Panc1 (cell line): ENCODE measurements at regions not wholly inside any gene's neighbourhood (a gene's known extent, or its start where the extent isn't known, plus 50 kb on each side); places are given as distances from the start of the nearest gene placed in this dataset.

Experiments used
- ATAC-seq: fragments of 200-7000 bp; cut with Tn5 transposase; 2 replicates; pipeline ENCODE4 v1.9.1; 2020; ENCODE audit warnings: mild to moderate bottlenecking, moderate library complexity
- BruUV-seq: library from RNA; stranded (reverse); fragments of 400-500 nt; replicated peaks from 2 replicates; lab custom pipeline; 2021; lab: Mats Ljungman, UMichigan
- CTCF ChIA-PET: fragments of 300-600 bp; sonication (Branson Sonifier 250); formaldehyde crosslinking; loops from one replicate; lab custom pipeline; 2022; ENCODE audit warnings: antibody characterized with exemption; lab: Charles Lee
- POLR2A ChIA-PET: fragments of 300-600 bp; sonication (Branson Sonifier 250); formaldehyde crosslinking; loops from one replicate; lab custom pipeline; 2022; ENCODE audit warnings: antibody characterized with exemption; lab: Charles Lee
- DNase-seq: peaks from one replicate; pipeline ENCODE4 v3.0.0-alpha.2; 2010; ENCODE audit warnings: low read depth, low spot score
- H3K27ac ChIP-seq: 2 replicates; pipeline ENCODE4 v1.5.1; 2011; ENCODE audit warnings: mild to moderate bottlenecking, low read length, inconsistent platforms
- H3K27me3 ChIP-seq: fragments of 200-500 bp; sonication (Bioruptor generic); 2 replicates; pipeline ENCODE4 v1.6.0; 2014; ENCODE audit warnings: low read length, inconsistent platforms; ENCODE audit not compliant: control insufficient read depth, insufficient read depth
- H3K36me3 ChIP-seq: fragments of 200-500 bp; sonication (Bioruptor generic); 2 replicates; pipeline ENCODE4 v1.5.1; 2014; ENCODE audit warnings: inconsistent platforms, mild to moderate bottlenecking, low read length, moderate library complexity; ENCODE audit not compliant: control insufficient read depth, insufficient read depth
- H3K4me1 ChIP-seq: 2 replicates; pipeline ENCODE4 v1.5.1; 2011; ENCODE audit warnings: inconsistent platforms, mild to moderate bottlenecking, low read length, moderate library complexity; ENCODE audit not compliant: control insufficient read depth, insufficient read depth
- H3K4me3 ChIP-seq, 2 experiments: 2 replicates each; pipeline ENCODE4 v1.5.1; 2011 to 2012; ENCODE audit warnings: low read depth in 2 of 2, low read length in 2 of 2, mild to moderate bottlenecking in 2 of 2, inconsistent platforms in 1 of 2, moderate library complexity in 1 of 2
- H3K9me3 ChIP-seq: fragments of 200-500 bp; sonication (Bioruptor generic); 2 replicates; pipeline ENCODE4 v1.5.1; 2014; ENCODE audit warnings: low read depth, mild to moderate bottlenecking, inconsistent platforms, low read length, moderate library complexity; ENCODE audit not compliant: control insufficient read depth, insufficient read depth
- POLR2AphosphoS5 ChIP-seq: IDR thresholded peaks from 2 replicates; pipeline ENCODE4 v1.6.1; 2012; ENCODE audit warnings: mild to moderate bottlenecking, low read depth, low read length, moderate library complexity
- SIN3A ChIP-seq: IDR thresholded peaks from 2 replicates; pipeline ENCODE4 v1.6.1; 2012; ENCODE audit warnings: low read depth, mild to moderate bottlenecking, low read length, moderate library complexity, borderline replicate concordance; ENCODE audit not compliant: insufficient read depth
- TCF7L2 ChIP-seq: IDR thresholded peaks from 2 replicates; pipeline ENCODE4 v1.6.1; 2011; ENCODE audit warnings: mild to moderate bottlenecking, low read depth, low read length, inconsistent platforms
- in situ Hi-C: cut with HindIII; loops from 2 replicates; pipeline ENCODE4 v1.10.0; 2016; ENCODE audit warnings: low sequenced_read_pairs, low pct_unique_long_range_greater_than_20kb
- intact Hi-C: fragments of 100-400 bp; cut with micrococcal nuclease; formaldehyde crosslinking; loops from one replicate; pipeline ENCODE4 v1.10.0; 2022; ENCODE audit not compliant: unreplicated experiment
- TF ChIP-seq, protein P1 (sequence below), 2 experiments: IDR thresholded peaks; 2 replicates each; pipeline ENCODE4 v1.6.1; 2011 to 2012; ENCODE audit warnings: low read depth in 2 of 2, control low read depth in 1 of 2, low read length in 1 of 2, mild to moderate bottlenecking in 1 of 2, moderate library complexity in 1 of 2; ENCODE audit not compliant: insufficient read depth in 1 of 2
- TF ChIP-seq, protein P2 (sequence below): fragments of 450-650 bp; IDR thresholded peaks from 2 replicates; pipeline ENCODE4 v1.5.1; 2017; ENCODE audit warnings: mild to moderate bottlenecking

GRCh38 chr13:59038824-59039223 lies 1124.9 kb downstream of the DIAPH3 start:
- ChIA-PET POLR2A (no interaction called here), CTCF (no interaction called here)
- Histone ChIP-seq H3K36me3 (no peaks in the 10 kb centered on the region), H3K9me3 (no peaks in the 10 kb centered on the region), H3K27ac (no peak overlapping the region), H3K4me1 (no peaks in the 10 kb centered on the region), H3K27me3 (no peaks in the 10 kb centered on the region), H3K4me3 (no peak overlapping the region)
- intact Hi-C loops (no loop called here), in situ Hi-C loops (no loop called here)
- BruUV-seq, result no TSS peak
- no peak for ATAC-seq
- TF ChIP-seq POLR2AphosphoS5, result no peak
- DNase-seq, result no peak

- ChIA-PET POLR2A (no interaction called here), CTCF (interaction anchor here (0.6 kb wide), 1 partner anchor 965 kb away, joined by 3 read pairs; no protein-coding TSS in a partner anchor)
- no TSS peak for BruUV-seq
- Histone ChIP-seq H3K36me3 (no peaks in the 10 kb centered on the region), H3K4me3 (no peak overlapping the region), H3K27ac (no peak overlapping the region), H3K27me3 (no peaks in the 10 kb centered on the region), H3K9me3 (no peaks in the 10 kb centered on the region), H3K4me1 (no peaks in the 10 kb centered on the region)
- TF ChIP-seq POLR2AphosphoS5, result no peak
- no peak for TF ChIP-seq SIN3A
- TF ChIP-seq TCF7L2, result no peak
- TF ChIP-seq, protein P1, sequence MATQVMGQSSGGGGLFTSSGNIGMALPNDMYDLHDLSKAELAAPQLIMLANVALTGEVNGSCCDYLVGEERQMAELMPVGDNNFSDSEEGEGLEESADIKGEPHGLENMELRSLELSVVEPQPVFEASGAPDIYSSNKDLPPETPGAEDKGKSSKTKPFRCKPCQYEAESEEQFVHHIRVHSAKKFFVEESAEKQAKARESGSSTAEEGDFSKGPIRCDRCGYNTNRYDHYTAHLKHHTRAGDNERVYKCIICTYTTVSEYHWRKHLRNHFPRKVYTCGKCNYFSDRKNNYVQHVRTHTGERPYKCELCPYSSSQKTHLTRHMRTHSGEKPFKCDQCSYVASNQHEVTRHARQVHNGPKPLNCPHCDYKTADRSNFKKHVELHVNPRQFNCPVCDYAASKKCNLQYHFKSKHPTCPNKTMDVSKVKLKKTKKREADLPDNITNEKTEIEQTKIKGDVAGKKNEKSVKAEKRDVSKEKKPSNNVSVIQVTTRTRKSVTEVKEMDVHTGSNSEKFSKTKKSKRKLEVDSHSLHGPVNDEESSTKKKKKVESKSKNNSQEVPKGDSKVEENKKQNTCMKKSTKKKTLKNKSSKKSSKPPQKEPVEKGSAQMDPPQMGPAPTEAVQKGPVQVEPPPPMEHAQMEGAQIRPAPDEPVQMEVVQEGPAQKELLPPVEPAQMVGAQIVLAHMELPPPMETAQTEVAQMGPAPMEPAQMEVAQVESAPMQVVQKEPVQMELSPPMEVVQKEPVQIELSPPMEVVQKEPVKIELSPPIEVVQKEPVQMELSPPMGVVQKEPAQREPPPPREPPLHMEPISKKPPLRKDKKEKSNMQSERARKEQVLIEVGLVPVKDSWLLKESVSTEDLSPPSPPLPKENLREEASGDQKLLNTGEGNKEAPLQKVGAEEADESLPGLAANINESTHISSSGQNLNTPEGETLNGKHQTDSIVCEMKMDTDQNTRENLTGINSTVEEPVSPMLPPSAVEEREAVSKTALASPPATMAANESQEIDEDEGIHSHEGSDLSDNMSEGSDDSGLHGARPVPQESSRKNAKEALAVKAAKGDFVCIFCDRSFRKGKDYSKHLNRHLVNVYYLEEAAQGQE (IDR thresholded peaks at IDR 0.05; ENCODE audit: insufficient read depth in 1 of 2, low read depth in 2 of 2, low read length in 1 of 2), result no peak
- TF ChIP-seq, protein P2, sequence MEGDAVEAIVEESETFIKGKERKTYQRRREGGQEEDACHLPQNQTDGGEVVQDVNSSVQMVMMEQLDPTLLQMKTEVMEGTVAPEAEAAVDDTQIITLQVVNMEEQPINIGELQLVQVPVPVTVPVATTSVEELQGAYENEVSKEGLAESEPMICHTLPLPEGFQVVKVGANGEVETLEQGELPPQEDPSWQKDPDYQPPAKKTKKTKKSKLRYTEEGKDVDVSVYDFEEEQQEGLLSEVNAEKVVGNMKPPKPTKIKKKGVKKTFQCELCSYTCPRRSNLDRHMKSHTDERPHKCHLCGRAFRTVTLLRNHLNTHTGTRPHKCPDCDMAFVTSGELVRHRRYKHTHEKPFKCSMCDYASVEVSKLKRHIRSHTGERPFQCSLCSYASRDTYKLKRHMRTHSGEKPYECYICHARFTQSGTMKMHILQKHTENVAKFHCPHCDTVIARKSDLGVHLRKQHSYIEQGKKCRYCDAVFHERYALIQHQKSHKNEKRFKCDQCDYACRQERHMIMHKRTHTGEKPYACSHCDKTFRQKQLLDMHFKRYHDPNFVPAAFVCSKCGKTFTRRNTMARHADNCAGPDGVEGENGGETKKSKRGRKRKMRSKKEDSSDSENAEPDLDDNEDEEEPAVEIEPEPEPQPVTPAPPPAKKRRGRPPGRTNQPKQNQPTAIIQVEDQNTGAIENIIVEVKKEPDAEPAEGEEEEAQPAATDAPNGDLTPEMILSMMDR, result no peak
- intact Hi-C loops, result no loop called here
- ATAC-seq, result no peak
- in situ Hi-C loops, result no loop called here
- DNase-seq, result no peak
Observed at GRCh38 chr13:59043016-59043415, 1120.7 kb downstream of the DIAPH3 start.

DNA sequence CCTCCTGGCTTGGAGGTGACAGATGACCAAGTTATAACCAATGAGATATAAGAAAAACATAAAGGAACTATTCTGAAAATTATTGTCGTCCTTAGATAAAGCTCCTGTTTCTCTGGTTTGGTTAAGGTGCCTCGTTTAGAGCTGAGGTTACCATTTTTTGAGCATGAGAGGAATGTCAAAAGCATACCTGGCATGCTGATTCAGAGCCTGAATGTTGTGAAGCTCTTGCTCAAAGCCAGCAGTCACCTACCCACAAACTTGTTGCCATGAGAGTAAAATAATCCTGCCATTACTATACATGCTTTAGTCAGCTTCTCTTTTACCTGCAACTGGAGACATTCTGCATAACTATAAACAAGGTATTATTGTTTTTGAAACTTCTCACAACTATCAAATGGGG lies 1116.2 kb downstream of the DIAPH3 start:
- intact Hi-C loops, result no loop called here

More for the DNA sequence above, 1116.2 kb downstream of the DIAPH3 start:
- Histone ChIP-seq H3K4me1 (no peaks in the 10 kb centered on the region), H3K4me3 (no peak overlapping the region), H3K27ac (no peak overlapping the region), H3K9me3 (no peaks in the 10 kb centered on the region), H3K27me3 (no peaks in the 10 kb centered on the region), H3K36me3 (no peaks in the 10 kb centered on the region)
- POLR2A ChIA-PET, result no interaction called here
- BruUV-seq, result no TSS peak
- in situ Hi-C loops, result no loop called here
- CTCF ChIA-PET, result no interaction called here
- ATAC-seq (no peak), DNase-seq (no peak)
- TF ChIP-seq, protein P1 (IDR thresholded peaks at IDR 0.05; ENCODE audit: insufficient read depth in 1 of 2, low read depth in 2 of 2, low read length in 1 of 2), result no peak
- TF ChIP-seq, protein P2, result no peak
- TF ChIP-seq POLR2AphosphoS5 (no peak), SIN3A (no peak), TCF7L2 (no peak)
